HG03521 (cell line): ENCODE measurements at regions not wholly inside any gene's neighbourhood (a gene's known extent, or its start where the extent isn't known, plus 50 kb on each side); places are given as distances from the start of the nearest gene placed in this dataset.
"Not testable (repeated sequence)": the region's sequence is repeated elsewhere in the genome, so short reads cannot be mapped to it uniquely, and the experiment has no call there.

Experiments used
- ATAC-seq: cut with Tn5 transposase; IDR thresholded peaks from one replicate; pipeline ENCODE4 v1.9.1; 2021; ENCODE audit warnings: mild to moderate bottlenecking, moderate library complexity; ENCODE audit not compliant: unreplicated experiment

GRCh38 chr2:39487398-39488250 lies 50.5 kb upstream of the MAP4K3 start:
- no peak for ATAC-seq

DNA sequence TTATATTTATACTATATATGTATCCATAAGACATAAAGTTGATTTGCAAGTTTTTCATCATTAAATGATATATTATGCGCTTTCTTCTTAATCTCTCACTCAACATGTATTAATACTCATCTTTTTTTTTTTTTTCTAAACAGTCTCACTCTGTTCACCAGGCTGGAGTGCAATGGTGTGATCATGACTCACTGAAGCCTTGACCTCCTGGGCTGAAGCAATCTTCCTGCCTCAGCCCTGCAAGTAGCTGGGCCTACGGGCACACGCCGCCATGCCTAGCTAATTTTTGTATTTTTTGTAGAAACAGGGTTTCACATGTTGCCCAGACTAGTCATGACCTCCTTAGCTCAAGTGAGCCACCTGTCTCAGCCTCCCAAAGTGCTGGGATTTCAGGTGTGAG lies 51.4 kb upstream of the MAP4K3 start:
- no peak for ATAC-seq

- no peak for ATAC-seq
Measured at GRCh38 chr2:39490586-39490985, 53.5 kb upstream of the MAP4K3 start.

DNA sequence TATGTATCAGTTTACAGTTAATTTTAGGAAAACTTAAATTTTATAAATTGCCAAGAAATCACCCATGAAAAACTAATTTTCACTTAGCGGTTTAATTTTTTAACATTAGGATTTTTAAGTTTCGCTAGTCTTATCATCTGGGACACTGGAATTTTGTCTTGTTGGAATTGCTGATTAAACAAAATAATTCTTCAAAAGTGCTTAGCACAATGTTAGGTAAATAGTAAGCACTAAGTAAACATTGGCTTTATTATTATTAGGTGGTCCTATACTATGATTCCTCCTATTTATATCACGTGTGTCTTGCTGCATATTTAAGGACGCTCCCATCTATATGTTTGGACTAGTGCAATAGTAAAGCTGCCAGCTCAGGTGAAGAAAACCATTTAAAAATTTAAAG lies 54.6 kb upstream of the MAP4K3 start:
- ATAC-seq, result no peak

DNA sequence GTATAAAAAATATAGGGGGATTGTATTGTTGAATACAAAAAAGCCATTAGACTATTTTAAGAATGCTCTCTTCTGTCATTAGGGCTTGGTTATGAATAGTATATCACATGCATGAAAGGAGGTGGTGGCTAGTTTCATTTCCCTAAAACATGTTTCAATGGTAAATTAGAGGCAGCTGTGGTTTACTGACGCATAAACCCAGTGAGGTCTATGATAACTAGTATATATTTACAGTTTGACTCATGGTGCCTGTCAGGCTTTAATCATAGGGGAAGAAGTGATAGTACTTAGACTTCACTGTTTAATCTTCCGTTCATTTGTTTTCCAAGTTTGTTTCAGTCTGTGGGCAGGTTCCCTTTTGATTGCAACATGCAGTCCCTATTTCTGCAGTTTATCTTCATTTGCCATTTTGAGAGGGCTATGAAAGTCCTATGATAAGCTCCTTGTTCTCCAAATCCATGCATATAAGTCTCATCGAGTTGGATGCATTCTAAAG lies 55.1 kb upstream of the MAP4K3 start:
- ATAC-seq, result peak; percentile 98

DNA sequence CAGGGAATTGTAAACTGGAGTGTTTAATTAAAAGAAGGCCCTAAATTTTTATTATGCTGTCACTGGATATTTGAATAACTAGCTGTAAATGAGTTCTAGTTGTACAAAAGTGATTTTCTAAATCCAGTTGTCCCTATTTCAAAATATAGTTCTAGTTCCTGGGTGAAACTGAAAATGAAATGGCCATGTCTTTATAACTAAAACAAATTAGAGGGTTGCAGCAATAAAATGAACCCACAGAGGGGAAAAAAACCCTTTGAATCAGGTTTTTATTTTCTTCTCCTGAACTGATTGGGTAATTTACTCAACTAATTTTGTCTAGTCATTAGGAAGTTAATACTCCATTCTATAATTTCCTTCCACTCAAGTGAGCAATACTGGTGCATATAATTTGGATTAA lies 55.6 kb upstream of the MAP4K3 start:
- ATAC-seq, result no peak

- ATAC-seq, result peak; percentile 39
Measured at GRCh38 chr2:39494784-39495251, 57.7 kb upstream of the MAP4K3 start.

- ATAC-seq, result no peak
Measured at GRCh38 chr2:39497082-39497801, 60.2 kb upstream of the MAP4K3 start.

- ATAC-seq, result not testable (repeated sequence)
Measured at GRCh38 chr2:39498176-39498575, 61.1 kb upstream of the MAP4K3 start.

GRCh38 chr2:39498786-39499185 lies 61.7 kb upstream of the MAP4K3 start:
- ATAC-seq, result no peak

GRCh38 chr2:39499336-39499735 lies 62.3 kb upstream of the MAP4K3 start:
- ATAC-seq, result no peak

GRCh38 chr2:39501412-39501811 lies 64.3 kb upstream of the MAP4K3 start:
- no peak for ATAC-seq

GRCh38 chr2:39503277-39503676 lies 66.2 kb upstream of the MAP4K3 start:
- ATAC-seq, result no peak

- no peak for ATAC-seq
Measured at GRCh38 chr2:39504790-39505335, 67.8 kb upstream of the MAP4K3 start.

DNA sequence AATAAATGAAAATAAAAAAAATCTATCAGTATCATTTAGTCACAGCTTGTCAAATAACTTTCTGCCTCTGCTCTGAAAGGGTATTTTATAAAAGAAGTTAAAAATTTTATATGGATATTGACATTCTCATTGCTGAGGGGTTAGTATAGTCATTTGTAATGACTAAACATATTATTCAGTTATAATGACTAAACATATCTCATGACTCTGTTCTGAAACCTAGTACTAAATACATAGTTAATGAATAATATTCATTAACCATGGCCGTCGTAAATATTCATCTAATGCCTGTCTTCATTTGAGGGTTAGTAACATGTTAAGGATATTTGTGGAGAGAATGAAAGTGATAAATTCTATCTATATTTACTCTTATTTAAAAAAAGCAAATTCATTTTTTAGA lies 69.1 kb upstream of the MAP4K3 start:
- ATAC-seq, result no peak

- no peak for ATAC-seq
Measured at GRCh38 chr2:39508198-39508597, 71.1 kb upstream of the MAP4K3 start.

- no peak for ATAC-seq
Measured at GRCh38 chr2:39510140-39510539, 73.1 kb upstream of the MAP4K3 start.

- ATAC-seq, result no peak
Measured at GRCh38 chr2:39511219-39511604, 74.1 kb upstream of the MAP4K3 start.

GRCh38 chr2:39511605-39512433 lies 74.7 kb upstream of the MAP4K3 start:
- ATAC-seq, result no peak

DNA sequence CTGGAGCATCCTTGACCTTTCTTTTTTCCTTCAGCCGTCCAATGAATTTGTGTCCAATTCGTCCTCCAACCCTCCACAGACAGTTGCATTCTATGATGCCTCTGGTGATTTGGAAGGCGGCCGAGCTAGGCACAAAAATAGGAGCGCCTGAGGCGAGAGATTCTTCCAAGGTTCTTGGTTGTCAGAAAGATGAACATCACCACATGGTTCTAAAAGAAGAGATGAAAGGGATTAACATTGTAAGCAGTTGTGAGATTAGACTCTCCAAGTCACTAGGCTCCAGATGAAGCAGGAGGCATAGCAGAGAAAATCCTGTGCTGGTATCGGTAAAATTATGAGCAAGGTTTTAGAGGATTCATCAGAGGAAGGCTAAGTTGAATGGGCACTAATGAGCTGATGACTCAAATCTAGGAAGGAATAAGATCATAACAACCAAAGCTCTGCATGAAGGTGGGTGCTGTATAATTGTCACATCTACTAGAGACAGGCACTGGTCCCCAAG lies 75.4 kb upstream of the MAP4K3 start:
- ATAC-seq, result no peak

- ATAC-seq, result no peak
Measured at GRCh38 chr2:39512941-39513340, 75.9 kb upstream of the MAP4K3 start.
